Kidney epithelial cell (primary cell): ENCODE measurements at regions not wholly inside any gene's neighbourhood (a gene's known extent, or its start where the extent isn't known, plus 50 kb on each side); places are given as distances from the start of the nearest gene placed in this dataset.

Experiments
- DNase-seq: peaks from one replicate; pipeline ENCODE4 v3.0.0-alpha.2; 2010; ENCODE audit warnings: low read depth
- H3K27me3 ChIP-seq: 2 replicates; pipeline ENCODE4 v1.6.0; 2011; ENCODE audit warnings: low read length; ENCODE audit not compliant: control insufficient read depth, insufficient read depth
- H3K36me3 ChIP-seq: 2 replicates; pipeline ENCODE4 v1.5.1; 2011; ENCODE audit warnings: low read length; ENCODE audit not compliant: control insufficient read depth, insufficient read depth
- H3K4me3 ChIP-seq: 2 replicates; pipeline ENCODE4 v1.5.1; 2011; ENCODE audit warnings: low read depth, mild to moderate bottlenecking, control low read depth, low read length
- TF ChIP-seq, protein P1 (sequence below): IDR thresholded peaks from 2 replicates; pipeline ENCODE4 v1.5.1; 2011; ENCODE audit warnings: mild to moderate bottlenecking, moderate library complexity, low read length, control low read depth, inconsistent platforms; ENCODE audit not compliant: insufficient read depth, poor library complexity, severe bottlenecking

DNA sequence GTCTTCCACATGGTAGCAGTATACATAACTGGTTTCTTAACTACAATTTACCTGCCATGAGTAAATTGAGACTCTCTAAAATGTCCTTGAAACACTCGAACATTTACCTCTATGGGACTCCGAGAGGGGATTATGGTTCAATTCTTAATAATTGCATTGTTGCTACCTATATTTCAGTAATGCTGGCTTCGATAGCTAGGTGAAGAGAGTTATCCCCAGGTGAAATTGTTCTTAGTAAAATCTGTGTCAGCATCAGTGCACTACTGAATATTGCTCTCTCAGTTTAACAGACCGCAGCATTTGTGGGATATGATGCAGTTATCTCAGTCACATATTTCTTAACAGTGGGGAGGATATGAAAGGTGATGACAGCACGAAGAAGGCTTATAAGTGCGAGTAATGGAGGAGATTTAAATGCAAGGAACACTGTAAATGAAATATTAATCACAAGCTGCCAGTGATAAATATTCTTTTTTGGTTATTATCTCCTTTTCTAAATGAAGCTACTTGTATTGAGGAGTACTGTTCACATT lies 801.9 kb downstream of the BRINP3 start:
- Histone ChIP-seq H3K36me3 (no peaks in the 10 kb centered on the region), H3K4me3 (no peak overlapping the region), H3K27me3 (no peaks in the 10 kb centered on the region)
- DNase-seq: no peak
- TF ChIP-seq, protein P1, sequence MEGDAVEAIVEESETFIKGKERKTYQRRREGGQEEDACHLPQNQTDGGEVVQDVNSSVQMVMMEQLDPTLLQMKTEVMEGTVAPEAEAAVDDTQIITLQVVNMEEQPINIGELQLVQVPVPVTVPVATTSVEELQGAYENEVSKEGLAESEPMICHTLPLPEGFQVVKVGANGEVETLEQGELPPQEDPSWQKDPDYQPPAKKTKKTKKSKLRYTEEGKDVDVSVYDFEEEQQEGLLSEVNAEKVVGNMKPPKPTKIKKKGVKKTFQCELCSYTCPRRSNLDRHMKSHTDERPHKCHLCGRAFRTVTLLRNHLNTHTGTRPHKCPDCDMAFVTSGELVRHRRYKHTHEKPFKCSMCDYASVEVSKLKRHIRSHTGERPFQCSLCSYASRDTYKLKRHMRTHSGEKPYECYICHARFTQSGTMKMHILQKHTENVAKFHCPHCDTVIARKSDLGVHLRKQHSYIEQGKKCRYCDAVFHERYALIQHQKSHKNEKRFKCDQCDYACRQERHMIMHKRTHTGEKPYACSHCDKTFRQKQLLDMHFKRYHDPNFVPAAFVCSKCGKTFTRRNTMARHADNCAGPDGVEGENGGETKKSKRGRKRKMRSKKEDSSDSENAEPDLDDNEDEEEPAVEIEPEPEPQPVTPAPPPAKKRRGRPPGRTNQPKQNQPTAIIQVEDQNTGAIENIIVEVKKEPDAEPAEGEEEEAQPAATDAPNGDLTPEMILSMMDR: no peak

DNA sequence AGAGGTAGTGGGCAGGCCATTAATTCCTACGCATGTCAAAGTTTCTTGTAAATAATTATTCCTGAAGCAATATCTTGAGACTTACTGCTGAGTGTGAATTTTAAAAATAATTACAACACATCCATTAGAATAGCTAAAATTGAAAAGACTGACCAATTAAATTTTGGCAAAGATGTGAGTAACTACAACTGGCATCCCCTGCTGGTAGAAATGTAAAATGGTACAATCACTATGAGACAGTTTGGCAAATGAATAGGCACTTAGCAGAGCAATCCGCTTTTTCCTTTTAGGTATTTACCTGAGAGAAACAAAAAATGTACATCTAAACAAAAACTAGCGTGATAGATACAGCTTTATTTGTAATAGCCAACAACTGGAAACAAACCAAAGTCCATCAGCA lies 798.9 kb downstream of the BRINP3 start:
- Histone ChIP-seq H3K27me3 (no peaks in the 10 kb centered on the region), H3K36me3 (no peaks in the 10 kb centered on the region), H3K4me3 (no peak overlapping the region)
- TF ChIP-seq, protein P1: peak; percentile 13
- no peak for DNase-seq

DNA sequence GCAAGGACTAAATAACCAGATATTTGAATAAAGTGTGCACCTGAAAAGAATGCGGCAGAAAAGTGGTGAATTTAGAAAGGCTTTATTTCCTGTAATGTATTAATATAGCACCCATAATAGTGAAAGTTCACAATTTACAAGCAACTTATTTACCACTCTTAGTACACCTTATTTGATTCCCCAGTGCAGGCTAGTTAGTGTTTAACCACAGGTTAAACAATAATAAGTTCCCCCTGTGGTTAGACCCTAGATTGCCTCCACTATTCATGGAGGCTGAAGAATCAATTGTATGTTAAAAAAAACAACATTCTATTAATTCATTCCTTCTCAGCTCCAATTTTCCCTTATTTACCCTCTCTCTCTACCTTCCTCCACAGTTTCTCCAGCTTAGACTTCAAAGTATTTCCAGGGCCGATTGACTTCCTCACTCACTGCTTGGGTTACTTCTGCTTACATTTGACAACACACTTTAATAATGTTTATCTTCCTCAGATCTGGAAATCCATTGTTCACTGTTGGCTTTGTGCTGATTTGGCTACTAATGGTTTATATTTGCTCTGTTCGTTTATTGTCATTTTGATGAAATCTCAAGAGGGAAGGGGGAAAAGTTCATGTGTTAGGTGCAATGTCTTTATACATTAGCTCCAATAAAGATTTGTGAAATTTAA lies 796.3 kb downstream of the BRINP3 start:
- Histone ChIP-seq H3K4me3 (no peak overlapping the region), H3K36me3 (no peaks in the 10 kb centered on the region), H3K27me3 (no peaks in the 10 kb centered on the region)
- TF ChIP-seq, protein P1: no peak
- no peak for DNase-seq

DNA sequence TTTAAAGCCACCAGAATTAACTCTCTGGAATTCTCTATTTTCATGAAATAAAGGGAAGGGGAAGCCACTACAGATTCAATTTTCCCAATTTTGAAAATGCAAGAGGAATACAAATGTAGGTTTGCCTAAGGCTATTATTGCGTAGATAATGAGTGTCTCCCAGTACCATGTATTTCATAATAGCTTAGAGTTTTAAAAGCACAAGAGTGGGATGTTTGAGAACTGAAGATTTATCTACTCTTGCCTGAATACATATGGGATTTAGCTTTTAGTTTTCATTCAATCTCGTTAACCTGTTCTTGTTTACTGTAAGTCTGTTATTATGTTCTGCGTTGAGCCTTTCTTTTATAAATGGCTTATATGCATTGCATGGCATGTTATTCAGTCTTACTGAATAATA lies 795.1 kb downstream of the BRINP3 start:
- DNase-seq: no peak
- TF ChIP-seq, protein P1: no peak
- H3K36me3 ChIP-seq: no peaks in the 10 kb centered on the region
- no peak overlapping the region for H3K4me3 ChIP-seq
- H3K27me3 ChIP-seq: no peaks in the 10 kb centered on the region

DNA sequence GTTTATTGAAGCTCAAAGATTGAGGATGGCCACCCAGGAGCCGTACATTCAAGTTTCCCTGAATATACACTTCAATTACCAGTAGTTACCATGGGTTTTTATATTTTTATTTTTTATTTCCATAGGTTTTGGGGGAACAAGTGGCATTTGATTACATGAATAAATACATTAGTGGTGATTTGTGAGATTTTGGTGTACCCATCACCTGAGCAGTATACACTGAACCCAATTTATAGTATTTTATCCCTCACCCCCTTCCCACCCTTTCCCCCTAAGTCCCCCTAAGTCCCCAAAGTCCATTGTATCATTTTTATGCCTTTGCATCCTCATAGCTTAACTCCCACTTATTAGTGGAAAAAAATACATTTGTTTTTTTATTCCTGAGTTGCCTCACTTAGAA lies 791.4 kb downstream of the BRINP3 start:
- H3K27me3 ChIP-seq: no peaks in the 10 kb centered on the region
- TF ChIP-seq, protein P1: no peak
- DNase-seq: no peak

DNA sequence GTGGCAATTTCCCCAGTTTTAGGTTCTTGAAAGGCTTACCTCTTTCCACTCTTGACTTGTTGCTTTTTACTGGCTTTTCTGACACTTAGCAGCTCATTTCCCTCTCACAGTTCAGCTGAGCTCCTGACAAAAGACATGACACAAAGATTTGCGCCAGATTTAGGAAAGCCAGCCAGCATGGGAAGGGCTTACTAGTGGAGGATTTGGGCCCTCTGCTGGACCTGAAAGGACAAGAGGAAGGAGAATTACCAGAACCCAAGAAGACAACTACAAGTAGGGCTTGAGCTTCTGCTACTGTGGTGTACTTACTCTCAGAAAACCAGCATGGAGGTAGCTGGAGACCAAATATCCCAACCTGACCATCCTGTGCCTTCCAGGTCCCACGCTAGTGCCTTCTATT lies 784.5 kb downstream of the BRINP3 start:
- H3K4me3 ChIP-seq: no peak overlapping the region
- no peaks in the 10 kb centered on the region for H3K36me3 ChIP-seq
- DNase-seq: no peak
- H3K27me3 ChIP-seq: no peaks in the 10 kb centered on the region
- TF ChIP-seq, protein P1: no peak

More for the DNA sequence above, 791.4 kb downstream of the BRINP3 start:
- no peaks in the 10 kb centered on the region for H3K36me3 ChIP-seq
- no peak overlapping the region for H3K4me3 ChIP-seq
